ENCODE measurements at regions not wholly inside any gene's neighbourhood (a gene's known extent, or its start where the extent isn't known, plus 50 kb on each side); places are given as distances from the start of the nearest gene placed in this dataset.

GRCh38 chr11:104704888-104705287 lies 193.4 kb downstream of the CASP12 start:
- no peak for TF ChIP-seq CTCF (IDR thresholded peaks at IDR 0.05; ENCODE audit: insufficient read depth, low read depth, low read length)
- TF ChIP-seq EZH2 (IDR thresholded peaks at IDR 0.05; ENCODE audit: insufficient read depth, low read length) = no peak
